Ascending aorta (tissue), 2 donors: ENCODE measurements at regions not wholly inside any gene's neighbourhood (a gene's known extent, or its start where the extent isn't known, plus 50 kb on each side); places are given as distances from the start of the nearest gene placed in this dataset.

Experiments
- DNase-seq, 2 donors: peaks; one replicate each; pipeline ENCODE4 v3.0.0-alpha.2; 2019; ENCODE audit warnings: low spot score in 2 of 2
- H3K27ac ChIP-seq, 2 donors: fragments of 200-600 bp; sonication (generic); one replicate each; pipeline ENCODE4 v1.5.1; 2016 to 2017; ENCODE audit warnings: mild to moderate bottlenecking in 1 of 2
- H3K27me3 ChIP-seq: fragments of 200-600 bp; sonication (generic); one replicate; pipeline ENCODE4 v1.5.1; 2017
- H3K36me3 ChIP-seq, 2 donors: fragments of 200-600 bp; sonication (generic); one replicate each; pipeline ENCODE4 v1.5.1; 2016
- H3K4me1 ChIP-seq, 2 donors: fragments of 200-600 bp; sonication (generic); one replicate each; pipeline ENCODE4 v1.5.1; 2016 to 2017; ENCODE audit warnings: mild to moderate bottlenecking in 1 of 2
- H3K4me3 ChIP-seq, 2 donors: fragments of 200-600 bp; sonication (generic); one replicate each; pipeline ENCODE4 v1.5.1; 2016 to 2017; ENCODE audit warnings: mild to moderate bottlenecking in 1 of 2
- H3K9me3 ChIP-seq, 2 donors: fragments of 200-600 bp; sonication (generic); one replicate each; pipeline ENCODE4 v1.5.1; 2016
- CTCF ChIP-seq, 3 experiments: fragments of 200-600 bp in 2 of 3; fragments of 450-650 bp in 1 of 3; sonication (generic) in 2 of 3; IDR thresholded peaks; one replicate each; pipeline ENCODE4 v1.5.1; 2016 to 2019; ENCODE audit warnings: antibody characterized with exemption in 3 of 3, mild to moderate bottlenecking in 1 of 3, moderate library complexity in 1 of 3
- intact Hi-C: fragments of 100-400 bp; cut with DNase I; formaldehyde crosslinking; loops from one replicate; pipeline ENCODE4 v1.15.1; 2023

DNA sequence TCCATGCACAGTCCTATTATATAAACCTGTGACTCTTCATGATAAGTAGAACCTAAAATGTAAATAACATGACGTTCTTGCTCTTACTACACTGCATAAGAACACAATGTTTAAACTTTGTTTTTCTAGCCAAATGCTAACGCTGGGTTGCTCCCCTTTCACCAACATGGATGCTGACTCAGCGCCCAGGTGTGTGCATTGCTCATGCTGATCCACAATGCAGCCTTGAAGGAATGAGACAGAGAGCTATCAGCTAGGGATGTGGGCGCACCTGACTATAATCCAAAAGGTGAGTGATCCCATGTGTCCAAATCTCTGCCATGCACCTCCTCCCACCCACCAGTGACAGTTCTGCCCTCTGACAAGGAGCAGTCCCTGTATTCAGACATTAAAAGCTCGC is 235.0 kb downstream of the IRS1 start:
- Histone ChIP-seq H3K36me3 (no peaks in the 10 kb centered on the region), H3K27ac (no peak overlapping the region), H3K4me3 (no peak overlapping the region), H3K9me3 (no peaks in the 10 kb centered on the region), H3K4me1 (no peaks in the 10 kb centered on the region), H3K27me3 (no peaks in the 10 kb centered on the region)
- no peak for TF ChIP-seq CTCF (IDR thresholded peaks at IDR 0.05)
- intact Hi-C loops, result no loop called here
- DNase-seq, result no peak

DNA sequence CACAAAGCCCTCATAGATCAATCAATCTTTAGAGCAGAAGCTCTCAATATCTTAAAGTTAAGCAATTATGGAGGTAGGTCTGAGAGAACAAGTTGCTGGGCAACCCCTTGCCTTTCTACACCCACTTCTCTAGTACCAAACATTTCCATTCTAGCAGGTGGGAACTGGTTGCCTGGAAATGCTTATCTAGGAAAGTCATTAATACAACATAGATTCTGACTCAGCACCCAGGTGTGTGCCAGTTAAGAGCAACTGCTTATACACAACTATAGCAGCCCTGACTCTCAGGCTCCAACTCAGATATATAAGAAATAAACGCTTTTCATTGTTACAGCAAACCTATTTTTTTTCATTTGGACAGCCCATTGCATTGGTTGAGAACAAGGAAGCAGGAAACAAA is 237.7 kb downstream of the IRS1 start:
- Histone ChIP-seq H3K27me3 (no peaks in the 10 kb centered on the region), H3K9me3 (no peaks in the 10 kb centered on the region), H3K27ac (no peak overlapping the region), H3K36me3 (no peaks in the 10 kb centered on the region), H3K4me1 (no peaks in the 10 kb centered on the region), H3K4me3 (no peak overlapping the region)
- no peak for TF ChIP-seq CTCF (IDR thresholded peaks at IDR 0.05)
- DNase-seq, result no peak
- intact Hi-C loops, result no loop called here

GRCh38 chr2:226560325-226560724 is 239.3 kb downstream of the IRS1 start:
- no peaks in the 10 kb centered on the region for H3K4me1 ChIP-seq
- H3K36me3 ChIP-seq, result no peaks in the 10 kb centered on the region
- no peak for DNase-seq
- H3K4me3 ChIP-seq, result no peak overlapping the region
- H3K27me3 ChIP-seq, result no peaks in the 10 kb centered on the region
- no peak overlapping the region for H3K27ac ChIP-seq
- intact Hi-C loops, result no loop called here
- H3K9me3 ChIP-seq, result no peaks in the 10 kb centered on the region
- no peak for TF ChIP-seq CTCF (IDR thresholded peaks at IDR 0.05)

- no peak overlapping the region for H3K27ac ChIP-seq
- intact Hi-C loops, result no loop called here
These were observed 240.1 kb downstream of the IRS1 start for GRCh38 chr2:226559536-226559935.

GRCh38 chr2:226558418-226558817 is 241.2 kb downstream of the IRS1 start:
- Histone ChIP-seq H3K27me3 (no peaks in the 10 kb centered on the region), H3K4me3 (no peak overlapping the region), H3K27ac (no peak overlapping the region), H3K9me3 (no peaks in the 10 kb centered on the region), H3K4me1 (no peaks in the 10 kb centered on the region), H3K36me3 (no peaks in the 10 kb centered on the region)
- no peak for DNase-seq
- no peak for TF ChIP-seq CTCF (IDR thresholded peaks at IDR 0.05)
- intact Hi-C loops, result no loop called here

More at GRCh38 chr2:226559536-226559935, 240.1 kb downstream of the IRS1 start:
- Histone ChIP-seq H3K36me3 (no peaks in the 10 kb centered on the region), H3K4me3 (no peak overlapping the region), H3K9me3 (no peaks in the 10 kb centered on the region), H3K4me1 (no peaks in the 10 kb centered on the region), H3K27me3 (no peaks in the 10 kb centered on the region)
- DNase-seq, result no peak
- TF ChIP-seq CTCF (IDR thresholded peaks at IDR 0.05), result no peak

DNA sequence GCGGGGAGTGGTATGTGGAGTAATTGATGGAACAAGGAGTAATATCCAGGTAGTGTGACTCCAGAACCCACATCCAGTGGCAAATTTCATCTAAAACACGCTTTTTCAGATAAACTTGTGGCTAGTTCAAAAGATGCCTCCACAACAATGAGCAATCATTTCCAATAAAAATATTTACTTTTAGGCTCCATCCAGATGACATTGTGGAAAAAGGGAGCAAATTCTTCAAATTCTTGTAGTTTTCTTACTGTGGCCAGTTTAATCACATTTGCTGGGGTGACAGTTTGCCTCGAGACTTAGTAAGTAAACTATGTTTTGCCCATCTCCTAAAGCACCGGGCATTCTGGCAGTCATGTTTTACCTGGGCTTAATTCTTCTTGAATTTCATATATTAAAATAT is 243.6 kb downstream of the IRS1 start:
- intact Hi-C loops, result no loop called here
- Histone ChIP-seq H3K4me3 (no peak overlapping the region), H3K27me3 (no peaks in the 10 kb centered on the region), H3K27ac (no peak overlapping the region), H3K4me1 (no peaks in the 10 kb centered on the region), H3K9me3 (no peaks in the 10 kb centered on the region), H3K36me3 (no peaks in the 10 kb centered on the region)
- no peak for DNase-seq
- no peak for TF ChIP-seq CTCF (IDR thresholded peaks at IDR 0.05)
